ENCODE measurements at regions not wholly inside any gene's neighbourhood (a gene's known extent, or its start where the extent isn't known, plus 50 kb on each side); places are given as distances from the start of the nearest gene placed in this dataset.

- Histone ChIP-seq H4K20me1 (ENCODE audit: insufficient read depth, low read length) (no peaks in the 10 kb centered on the region), H3K4me1 (ENCODE audit: control insufficient read depth in 1 of 2, insufficient read depth in 2 of 2, low read length in 2 of 2) (no peaks in the 10 kb centered on the region), H3K27ac (ENCODE audit: low read depth in 1 of 2, low read length in 2 of 2) (no peak overlapping the region), H3K36me3 (replicated peaks in 1 of 2; ENCODE audit: control insufficient read depth in 1 of 2, insufficient read depth in 2 of 2, low read length in 2 of 2) (no peaks in the 10 kb centered on the region), H3K9ac (ENCODE audit: insufficient read depth, low read length, poor library complexity, severe bottlenecking) (no peak overlapping the region), H3K27me3 (ENCODE audit: control insufficient read depth in 2 of 2, insufficient read depth in 2 of 2, low read length in 2 of 2) (no peaks in the 10 kb centered on the region), H3K79me2 (ENCODE audit: insufficient read depth, low read length) (no peaks in the 10 kb centered on the region), H3K4me2 (replicated peaks; ENCODE audit: extremely low read depth, low read length, poor library complexity, severe bottlenecking) (no peak overlapping the region), H3K9me3 (replicated peaks in 1 of 2; ENCODE audit: control insufficient read depth in 1 of 2, insufficient read depth in 1 of 2, low read length in 2 of 2) (peaks cover 0 to 6% of the 10 kb centered on the region in 2 donors), H2AFZ (ENCODE audit: insufficient read depth, low read depth, low read length, poor library complexity, severe bottlenecking) (no peak overlapping the region), H3K4me3 (replicated peaks in 1 of 3; ENCODE audit: low read depth in 2 of 3, low read length in 3 of 3) (no peak overlapping the region)
- H3K36me3 Mint-ChIP-seq: no peaks in the 10 kb centered on the region
- H3K27ac Mint-ChIP-seq: no peak overlapping the region
- peaks cover 0 to 6% (median 3%) of the 10 kb centered on the region in 7 donors for H3K9me3 Mint-ChIP-seq
- intact Hi-C loops (cut with micrococcal nuclease): no loop called here
- no peaks in the 10 kb centered on the region for H3K4me1 Mint-ChIP-seq
- no peak overlapping the region for H3K4me3 Mint-ChIP-seq
- WGBS (ENCODE audit: insufficient coverage): no CpG with 5 or more reads among the region's 2 CpGs
- H3K27me3 Mint-ChIP-seq (ENCODE audit: low read depth in 3 of 3): no peaks in the 10 kb centered on the region
- no peak for DNase-seq
- TF ChIP-seq, protein P1, sequence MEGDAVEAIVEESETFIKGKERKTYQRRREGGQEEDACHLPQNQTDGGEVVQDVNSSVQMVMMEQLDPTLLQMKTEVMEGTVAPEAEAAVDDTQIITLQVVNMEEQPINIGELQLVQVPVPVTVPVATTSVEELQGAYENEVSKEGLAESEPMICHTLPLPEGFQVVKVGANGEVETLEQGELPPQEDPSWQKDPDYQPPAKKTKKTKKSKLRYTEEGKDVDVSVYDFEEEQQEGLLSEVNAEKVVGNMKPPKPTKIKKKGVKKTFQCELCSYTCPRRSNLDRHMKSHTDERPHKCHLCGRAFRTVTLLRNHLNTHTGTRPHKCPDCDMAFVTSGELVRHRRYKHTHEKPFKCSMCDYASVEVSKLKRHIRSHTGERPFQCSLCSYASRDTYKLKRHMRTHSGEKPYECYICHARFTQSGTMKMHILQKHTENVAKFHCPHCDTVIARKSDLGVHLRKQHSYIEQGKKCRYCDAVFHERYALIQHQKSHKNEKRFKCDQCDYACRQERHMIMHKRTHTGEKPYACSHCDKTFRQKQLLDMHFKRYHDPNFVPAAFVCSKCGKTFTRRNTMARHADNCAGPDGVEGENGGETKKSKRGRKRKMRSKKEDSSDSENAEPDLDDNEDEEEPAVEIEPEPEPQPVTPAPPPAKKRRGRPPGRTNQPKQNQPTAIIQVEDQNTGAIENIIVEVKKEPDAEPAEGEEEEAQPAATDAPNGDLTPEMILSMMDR (IDR thresholded peaks at IDR 0.05): no peak
These were observed 260.4 kb downstream of the CPS1 start for GRCh38 chr2:210816769-210817168.

- H3K27ac Mint-ChIP-seq: no peak overlapping the region
- Histone ChIP-seq H3K36me3 (replicated peaks in 1 of 2; ENCODE audit: control insufficient read depth in 1 of 2, insufficient read depth in 2 of 2, low read length in 2 of 2) (no peaks in the 10 kb centered on the region), H3K4me2 (replicated peaks; ENCODE audit: extremely low read depth, low read length, poor library complexity, severe bottlenecking) (no peak overlapping the region), H3K27me3 (ENCODE audit: control insufficient read depth in 2 of 2, insufficient read depth in 2 of 2, low read length in 2 of 2) (no peaks in the 10 kb centered on the region), H3K27ac (ENCODE audit: low read depth in 1 of 2, low read length in 2 of 2) (no peak overlapping the region), H3K9me3 (replicated peaks in 1 of 2; ENCODE audit: control insufficient read depth in 1 of 2, insufficient read depth in 1 of 2, low read length in 2 of 2) (peaks cover 0 to 6% of the 10 kb centered on the region in 2 donors), H3K4me1 (ENCODE audit: control insufficient read depth in 1 of 2, insufficient read depth in 2 of 2, low read length in 2 of 2) (no peaks in the 10 kb centered on the region), H3K9ac (ENCODE audit: insufficient read depth, low read length, poor library complexity, severe bottlenecking) (no peak overlapping the region), H2AFZ (ENCODE audit: insufficient read depth, low read depth, low read length, poor library complexity, severe bottlenecking) (no peak overlapping the region), H3K4me3 (replicated peaks in 1 of 3; ENCODE audit: low read depth in 2 of 3, low read length in 3 of 3) (no peak overlapping the region), H4K20me1 (ENCODE audit: insufficient read depth, low read length) (no peaks in the 10 kb centered on the region), H3K79me2 (ENCODE audit: insufficient read depth, low read length) (no peaks in the 10 kb centered on the region)
- no peaks in the 10 kb centered on the region for H3K36me3 Mint-ChIP-seq
- WGBS (ENCODE audit: insufficient coverage): 100% methylated on average over 1 of the region's 3 CpGs
- intact Hi-C loops (cut with micrococcal nuclease): no loop called here
- no peaks in the 10 kb centered on the region for H3K27me3 Mint-ChIP-seq (ENCODE audit: low read depth in 3 of 3)
- H3K9me3 Mint-ChIP-seq: peaks cover 0 to 6% (median 4%) of the 10 kb centered on the region in 7 donors
- H3K4me3 Mint-ChIP-seq: no peak overlapping the region
- no peaks in the 10 kb centered on the region for H3K4me1 Mint-ChIP-seq
- TF ChIP-seq, protein P1 (IDR thresholded peaks at IDR 0.05): no peak
- DNase-seq: no peak
These were observed 262.1 kb downstream of the CPS1 start for GRCh38 chr2:210818473-210818872.
